Epithelial cell of proximal tubule (primary cell): ENCODE measurements at regions not wholly inside any gene's neighbourhood (a gene's known extent, or its start where the extent isn't known, plus 50 kb on each side); places are given as distances from the start of the nearest gene placed in this dataset.

Experiments
- DNase-seq: peaks from one replicate; pipeline ENCODE4 v3.0.0-alpha.2; 2011; ENCODE audit warnings: low read depth
- H3K4me3 ChIP-seq: 2 replicates; pipeline ENCODE4 v1.5.1; 2011; ENCODE audit warnings: low read depth, mild to moderate bottlenecking, low read length
- TF ChIP-seq, protein P1 (sequence below): conservative IDR thresholded peaks from 2 replicates; pipeline ENCODE4 v1.5.1; 2012; ENCODE audit warnings: low read depth, mild to moderate bottlenecking, low read length

DNA sequence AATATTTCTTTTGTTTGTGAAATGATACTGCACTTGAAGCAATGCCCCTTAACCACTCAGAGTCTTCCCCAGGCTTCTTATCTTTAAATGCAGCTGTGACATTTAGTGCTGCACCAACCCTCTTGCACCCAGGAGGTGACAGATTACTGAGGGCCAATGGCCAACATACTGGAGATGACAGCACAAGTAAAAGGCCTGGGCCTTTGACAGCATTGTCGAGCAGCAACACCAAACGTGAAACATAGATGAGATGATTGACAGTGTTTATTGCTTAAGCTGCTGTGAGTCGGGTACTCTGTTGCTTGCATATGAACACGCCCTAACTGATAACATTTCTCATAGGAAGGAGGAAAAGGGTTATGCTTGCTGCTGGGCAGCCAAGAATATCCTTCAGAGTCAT, 80.3 kb downstream of the THNSL2 start:
- TF ChIP-seq, protein P1, sequence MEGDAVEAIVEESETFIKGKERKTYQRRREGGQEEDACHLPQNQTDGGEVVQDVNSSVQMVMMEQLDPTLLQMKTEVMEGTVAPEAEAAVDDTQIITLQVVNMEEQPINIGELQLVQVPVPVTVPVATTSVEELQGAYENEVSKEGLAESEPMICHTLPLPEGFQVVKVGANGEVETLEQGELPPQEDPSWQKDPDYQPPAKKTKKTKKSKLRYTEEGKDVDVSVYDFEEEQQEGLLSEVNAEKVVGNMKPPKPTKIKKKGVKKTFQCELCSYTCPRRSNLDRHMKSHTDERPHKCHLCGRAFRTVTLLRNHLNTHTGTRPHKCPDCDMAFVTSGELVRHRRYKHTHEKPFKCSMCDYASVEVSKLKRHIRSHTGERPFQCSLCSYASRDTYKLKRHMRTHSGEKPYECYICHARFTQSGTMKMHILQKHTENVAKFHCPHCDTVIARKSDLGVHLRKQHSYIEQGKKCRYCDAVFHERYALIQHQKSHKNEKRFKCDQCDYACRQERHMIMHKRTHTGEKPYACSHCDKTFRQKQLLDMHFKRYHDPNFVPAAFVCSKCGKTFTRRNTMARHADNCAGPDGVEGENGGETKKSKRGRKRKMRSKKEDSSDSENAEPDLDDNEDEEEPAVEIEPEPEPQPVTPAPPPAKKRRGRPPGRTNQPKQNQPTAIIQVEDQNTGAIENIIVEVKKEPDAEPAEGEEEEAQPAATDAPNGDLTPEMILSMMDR, result no peak
- no peak overlapping the region for H3K4me3 ChIP-seq
- no peak for DNase-seq

GRCh38 chr2:88248280-88248828, 78.2 kb downstream of the THNSL2 start:
- H3K4me3 ChIP-seq, result no peak overlapping the region
- DNase-seq, result no peak
- TF ChIP-seq, protein P1, result no peak

- TF ChIP-seq, protein P1, result no peak
Measured at GRCh38 chr2:88247531-88247930, 77.4 kb downstream of the THNSL2 start.

GRCh38 chr2:88245109-88245508, 75.0 kb downstream of the THNSL2 start:
- H3K4me3 ChIP-seq, result no peak overlapping the region
- no peak for DNase-seq
- TF ChIP-seq, protein P1, result no peak

More at GRCh38 chr2:88247531-88247930, 77.4 kb downstream of the THNSL2 start:
- no peak for DNase-seq
- no peak overlapping the region for H3K4me3 ChIP-seq

GRCh38 chr2:88239781-88240180, 69.6 kb downstream of the THNSL2 start:
- DNase-seq, result no peak
- TF ChIP-seq, protein P1, result no peak

DNA sequence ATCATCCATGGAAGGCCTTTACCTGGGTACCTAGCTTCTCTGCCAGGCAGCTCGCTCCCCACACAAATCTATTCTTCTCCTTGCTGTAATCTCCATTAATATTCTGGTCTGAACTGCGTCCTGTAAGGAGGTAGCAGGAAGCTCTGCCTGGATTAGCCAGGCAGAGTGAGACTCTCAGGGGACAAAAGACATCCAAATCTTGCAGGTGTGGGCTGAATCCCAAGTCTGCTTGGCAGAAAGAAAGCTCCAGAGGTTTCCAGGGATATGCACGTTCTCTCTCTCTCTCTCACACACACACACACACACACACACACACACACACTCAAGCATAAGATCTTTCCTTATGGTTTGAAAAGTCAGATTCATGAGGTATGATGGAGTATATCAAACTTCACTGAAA, 66.5 kb downstream of the THNSL2 start:
- DNase-seq, result no peak

More at GRCh38 chr2:88239781-88240180, 69.6 kb downstream of the THNSL2 start:
- no peak overlapping the region for H3K4me3 ChIP-seq

More for the DNA sequence above, 66.5 kb downstream of the THNSL2 start:
- TF ChIP-seq, protein P1, result no peak
- no peak overlapping the region for H3K4me3 ChIP-seq
